Type B pancreatic cell (in vitro differentiated cells): ENCODE measurements at regions not wholly inside any gene's neighbourhood (a gene's known extent, or its start where the extent isn't known, plus 50 kb on each side); places are given as distances from the start of the nearest gene placed in this dataset.

Source experiments
- DNase-seq: peaks from one replicate; pipeline ENCODE4 v3.0.0; 2021; ENCODE audit warnings: mixed read lengths; ENCODE audit not compliant: unreplicated experiment; ENCODE audit errors: extremely low spot score
- H3K27ac Mint-ChIP-seq: 2 replicates; pipeline ENCODE4 v1.8.0; 2021; ENCODE audit warnings: mild to moderate bottlenecking, mixed read lengths
- H3K27me3 Mint-ChIP-seq: 2 replicates; pipeline ENCODE4 v1.8.0; 2021; ENCODE audit warnings: mixed read lengths
- H3K36me3 Mint-ChIP-seq: 2 replicates; pipeline ENCODE4 v1.8.0; 2021; ENCODE audit warnings: mixed read lengths
- H3K4me1 Mint-ChIP-seq: one replicate; pipeline ENCODE4 v1.8.0; 2021; ENCODE audit warnings: mixed read lengths; ENCODE audit not compliant: unreplicated experiment
- H3K4me3 Mint-ChIP-seq: 2 replicates; pipeline ENCODE4 v1.8.0; 2021; ENCODE audit warnings: mild to moderate bottlenecking, mixed read lengths
- H3K9me3 Mint-ChIP-seq: 2 replicates; pipeline ENCODE4 v1.8.0; 2021; ENCODE audit warnings: mixed read lengths
- TF ChIP-seq, protein P1 (sequence below): fragments of 200-600 bp; sonication (generic); conservative IDR thresholded peaks from 2 replicates; pipeline ENCODE4 v1.5.0; 2021; ENCODE audit warnings: antibody characterized with exemption, mild to moderate bottlenecking

DNA sequence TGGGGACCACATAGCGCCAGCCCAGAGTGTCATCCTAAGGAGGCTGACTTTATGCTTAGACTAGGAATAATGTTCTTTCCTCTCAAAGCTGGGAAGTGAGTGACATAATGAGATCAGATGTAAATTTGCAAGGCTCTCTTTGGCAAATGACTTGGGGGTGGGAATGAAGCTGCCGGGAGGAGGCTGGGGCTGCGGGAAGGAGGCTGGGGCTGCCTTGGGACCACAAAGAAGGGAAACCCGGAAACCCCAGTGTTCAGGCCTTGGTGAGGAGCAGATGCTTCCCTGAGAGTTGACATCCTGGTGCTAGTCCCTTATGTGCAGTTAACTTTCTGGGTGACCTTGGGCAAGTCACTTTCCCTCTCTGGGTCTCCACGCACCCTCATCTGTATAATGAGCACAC, 182.0 kb downstream of the CHST1 start:
- no peak for DNase-seq
- H3K9me3 Mint-ChIP-seq: peaks cover 3% of the 10 kb centered on the region
- H3K4me3 Mint-ChIP-seq: no peak overlapping the region
- no peak overlapping the region for H3K27ac Mint-ChIP-seq
- no peaks in the 10 kb centered on the region for H3K36me3 Mint-ChIP-seq
- TF ChIP-seq, protein P1, sequence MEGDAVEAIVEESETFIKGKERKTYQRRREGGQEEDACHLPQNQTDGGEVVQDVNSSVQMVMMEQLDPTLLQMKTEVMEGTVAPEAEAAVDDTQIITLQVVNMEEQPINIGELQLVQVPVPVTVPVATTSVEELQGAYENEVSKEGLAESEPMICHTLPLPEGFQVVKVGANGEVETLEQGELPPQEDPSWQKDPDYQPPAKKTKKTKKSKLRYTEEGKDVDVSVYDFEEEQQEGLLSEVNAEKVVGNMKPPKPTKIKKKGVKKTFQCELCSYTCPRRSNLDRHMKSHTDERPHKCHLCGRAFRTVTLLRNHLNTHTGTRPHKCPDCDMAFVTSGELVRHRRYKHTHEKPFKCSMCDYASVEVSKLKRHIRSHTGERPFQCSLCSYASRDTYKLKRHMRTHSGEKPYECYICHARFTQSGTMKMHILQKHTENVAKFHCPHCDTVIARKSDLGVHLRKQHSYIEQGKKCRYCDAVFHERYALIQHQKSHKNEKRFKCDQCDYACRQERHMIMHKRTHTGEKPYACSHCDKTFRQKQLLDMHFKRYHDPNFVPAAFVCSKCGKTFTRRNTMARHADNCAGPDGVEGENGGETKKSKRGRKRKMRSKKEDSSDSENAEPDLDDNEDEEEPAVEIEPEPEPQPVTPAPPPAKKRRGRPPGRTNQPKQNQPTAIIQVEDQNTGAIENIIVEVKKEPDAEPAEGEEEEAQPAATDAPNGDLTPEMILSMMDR: no peak
- H3K27me3 Mint-ChIP-seq: peaks cover 36% of the 10 kb centered on the region
- peaks cover 13% of the 10 kb centered on the region for H3K4me1 Mint-ChIP-seq

- no peak for DNase-seq
- Mint-ChIP-seq H3K9me3 (peaks cover 3% of the 10 kb centered on the region), H3K27ac (no peak overlapping the region)
Observed at GRCh38 chr11:45482331-45482730, 183.1 kb downstream of the CHST1 start.

GRCh38 chr11:45481026-45481425, 184.4 kb downstream of the CHST1 start:
- no peak for DNase-seq
- Mint-ChIP-seq H3K27ac (no peak overlapping the region), H3K4me3 (no peak overlapping the region), H3K9me3 (peaks cover 3% of the 10 kb centered on the region), H3K4me1 (peaks cover 13% of the 10 kb centered on the region), H3K36me3 (no peaks in the 10 kb centered on the region), H3K27me3 (peaks cover 46% of the 10 kb centered on the region)
- TF ChIP-seq, protein P1: no peak

More at GRCh38 chr11:45482331-45482730, 183.1 kb downstream of the CHST1 start:
- Mint-ChIP-seq H3K27me3 (peaks cover 39% of the 10 kb centered on the region), H3K4me1 (peaks cover 13% of the 10 kb centered on the region), H3K4me3 (no peak overlapping the region), H3K36me3 (no peaks in the 10 kb centered on the region)
- TF ChIP-seq, protein P1: no peak

GRCh38 chr11:45477588-45477987, 187.8 kb downstream of the CHST1 start:
- Mint-ChIP-seq H3K4me3 (no peak overlapping the region), H3K9me3 (peaks cover 3% of the 10 kb centered on the region), H3K27me3 (peaks cover 43% of the 10 kb centered on the region), H3K36me3 (no peaks in the 10 kb centered on the region), H3K4me1 (peaks cover 19% of the 10 kb centered on the region), H3K27ac (no peak overlapping the region)
- DNase-seq: no peak
- TF ChIP-seq, protein P1: no peak

DNA sequence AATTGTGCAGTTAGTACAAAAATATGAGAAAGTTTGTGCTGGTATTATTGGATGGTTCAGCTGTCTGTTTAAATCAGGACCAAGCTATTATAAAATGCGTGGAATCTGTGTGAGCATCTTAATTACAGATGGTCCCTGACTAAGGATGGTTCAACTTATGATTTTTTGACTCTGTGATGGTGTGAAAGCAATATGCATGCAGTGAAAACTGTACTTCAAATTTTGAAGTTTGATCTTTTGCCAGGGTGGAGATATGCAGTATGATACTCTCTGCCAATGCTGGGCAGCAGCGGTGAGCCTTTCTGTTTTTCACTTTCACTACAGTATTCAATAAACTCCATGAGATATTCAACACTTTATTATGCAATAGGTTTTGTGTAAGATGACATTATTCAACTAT, 189.3 kb downstream of the CHST1 start:
- DNase-seq: no peak
- H3K4me1 Mint-ChIP-seq: peaks cover 17% of the 10 kb centered on the region
- H3K27ac Mint-ChIP-seq: no peak overlapping the region
- TF ChIP-seq, protein P1: no peak
- H3K27me3 Mint-ChIP-seq: peaks cover 35% of the 10 kb centered on the region
- H3K36me3 Mint-ChIP-seq: no peaks in the 10 kb centered on the region
- H3K9me3 Mint-ChIP-seq: peaks cover 3% of the 10 kb centered on the region
- H3K4me3 Mint-ChIP-seq: no peak overlapping the region

GRCh38 chr11:45475173-45475572, 189.0 kb upstream of the SYT13 start:
- H3K27me3 Mint-ChIP-seq: peaks cover 29% of the 10 kb centered on the region
- TF ChIP-seq, protein P1: no peak
- H3K9me3 Mint-ChIP-seq: peaks cover 3% of the 10 kb centered on the region
- H3K4me1 Mint-ChIP-seq: peaks cover 20% of the 10 kb centered on the region
- no peaks in the 10 kb centered on the region for H3K36me3 Mint-ChIP-seq
- H3K27ac Mint-ChIP-seq: no peak overlapping the region
- no peak for DNase-seq
- no peak overlapping the region for H3K4me3 Mint-ChIP-seq
